Breast epithelium (tissue), 4 donors: ENCODE measurements at regions not wholly inside any gene's neighbourhood (a gene's known extent, or its start where the extent isn't known, plus 50 kb on each side); places are given as distances from the start of the nearest gene placed in this dataset.

Experiments used
- DNase-seq, 2 donors: peaks; one replicate each; pipeline ENCODE4 v3.0.0-alpha.2; 2019; ENCODE audit warnings: low spot score in 2 of 2
- H3K27ac ChIP-seq, 2 donors: fragments of 200-600 bp; sonication (generic) in 1 of 2; one replicate each; pipeline ENCODE4 v1.5.1; 2016 to 2019; ENCODE audit warnings: mild to moderate bottlenecking in 1 of 2
- H3K27me3 ChIP-seq, 2 donors: fragments of 200-600 bp; sonication (generic) in 1 of 2; one replicate each; pipeline versions ENCODE4 v1.5.1 to v1.6.0; 2017 to 2019; ENCODE audit warnings: control low read depth in 1 of 2, mild to moderate bottlenecking in 1 of 2
- H3K36me3 ChIP-seq: fragments of 200-600 bp; one replicate; pipeline ENCODE4 v1.5.1; 2019
- H3K4me1 ChIP-seq, 2 donors: fragments of 200-600 bp; sonication (generic); one replicate each; pipeline ENCODE4 v1.5.1; 2016 to 2019; ENCODE audit warnings: control low read depth in 1 of 2
- H3K4me3 ChIP-seq, 3 donors: fragments of 200-600 bp; sonication (generic); 1 replicate in 2 of 3; 2 replicates in 1 of 3; pipeline ENCODE4 v1.5.1; 2016 to 2019; ENCODE audit warnings: mild to moderate bottlenecking in 3 of 3, moderate library complexity in 2 of 3
- H3K9me3 ChIP-seq, 2 donors: fragments of 200-600 bp; sonication (generic) in 1 of 2; one replicate each; pipeline ENCODE4 v1.5.1; 2016 to 2019; ENCODE audit warnings: control low read depth in 1 of 2
- CTCF ChIP-seq, 3 donors: fragments of 450-650 bp; IDR thresholded peaks; one replicate each; pipeline ENCODE4 v1.5.1; 2016 to 2017; ENCODE audit warnings: antibody characterized with exemption in 3 of 3, mild to moderate bottlenecking in 3 of 3, moderate library complexity in 3 of 3
- POLR2A ChIP-seq: fragments of 450-650 bp; IDR thresholded peaks from one replicate; pipeline ENCODE4 v1.6.1; 2016; ENCODE audit warnings: antibody characterized with exemption, mild to moderate bottlenecking, moderate library complexity
- POLR2AphosphoS5 ChIP-seq, 3 donors: sonication (generic); formaldehyde crosslinking; IDR thresholded peaks; one replicate each; pipeline ENCODE4 v1.6.1; 2017; ENCODE audit warnings: antibody characterized with exemption in 3 of 3
- intact Hi-C: fragments of 100-400 bp; cut with DNase I; formaldehyde crosslinking; loops from one replicate; pipeline ENCODE4 v1.15.1; 2023; ENCODE audit warnings: low total_unique reads

GRCh38 chr18:54086863-54087262, 137.6 kb downstream of the MBD2 start:
- no peak for TF ChIP-seq POLR2AphosphoS5 (IDR thresholded peaks at IDR 0.05)
- TF ChIP-seq CTCF (IDR thresholded peaks at IDR 0.05), result no peak
- no peak for TF ChIP-seq POLR2A
- Histone ChIP-seq H3K36me3 (no peaks in the 10 kb centered on the region), H3K9me3 (peaks cover 14 to 15% of the 10 kb centered on the region in 2 donors), H3K27me3 (no peaks in the 10 kb centered on the region), H3K27ac (no peak overlapping the region), H3K4me3 (no peak overlapping the region), H3K4me1 (no peaks in the 10 kb centered on the region)
- DNase-seq, result no peak
- intact Hi-C loops, result no loop called here

GRCh38 chr18:54086046-54086802, 138.2 kb downstream of the MBD2 start:
- intact Hi-C loops, result no loop called here
- TF ChIP-seq POLR2AphosphoS5 (IDR thresholded peaks at IDR 0.05), result no peak
- no peak for TF ChIP-seq POLR2A
- TF ChIP-seq CTCF (IDR thresholded peaks at IDR 0.05), result no peak
- no peak overlapping the region for H3K4me3 ChIP-seq
- H3K4me1 ChIP-seq, result no peaks in the 10 kb centered on the region
- no peak overlapping the region for H3K27ac ChIP-seq
- peaks cover 14 to 15% of the 10 kb centered on the region in 2 donors for H3K9me3 ChIP-seq
- H3K27me3 ChIP-seq, result no peaks in the 10 kb centered on the region
- no peak for DNase-seq
- no peaks in the 10 kb centered on the region for H3K36me3 ChIP-seq

- H3K4me3 ChIP-seq, result no peak overlapping the region
- H3K36me3 ChIP-seq, result no peaks in the 10 kb centered on the region
- H3K4me1 ChIP-seq, result no peaks in the 10 kb centered on the region
- TF ChIP-seq POLR2A, result no peak
- no peak for TF ChIP-seq POLR2AphosphoS5 (IDR thresholded peaks at IDR 0.05)
- no peak for TF ChIP-seq CTCF (IDR thresholded peaks at IDR 0.05)
- H3K27me3 ChIP-seq, result no peaks in the 10 kb centered on the region
- intact Hi-C loops, result no loop called here
- no peak overlapping the region for H3K27ac ChIP-seq
- no peak for DNase-seq
- peaks cover 14 to 15% of the 10 kb centered on the region in 2 donors for H3K9me3 ChIP-seq
These were observed 143.6 kb downstream of the MBD2 start for GRCh38 chr18:54080858-54081257.

GRCh38 chr18:54076166-54076565, 148.3 kb downstream of the MBD2 start:
- Histone ChIP-seq H3K4me3 (no peak overlapping the region), H3K4me1 (no peaks in the 10 kb centered on the region), H3K36me3 (no peaks in the 10 kb centered on the region), H3K27ac (no peak overlapping the region), H3K9me3 (no peaks in the 10 kb centered on the region), H3K27me3 (no peaks in the 10 kb centered on the region)
- TF ChIP-seq POLR2AphosphoS5 (IDR thresholded peaks at IDR 0.05) (no peak), POLR2A (no peak), CTCF (IDR thresholded peaks at IDR 0.05) (no peak)
- DNase-seq, result no peak
- intact Hi-C loops, result no loop called here

- H3K27me3 ChIP-seq, result no peaks in the 10 kb centered on the region
- no peaks in the 10 kb centered on the region for H3K9me3 ChIP-seq
- H3K4me3 ChIP-seq, result no peak overlapping the region
- no peaks in the 10 kb centered on the region for H3K36me3 ChIP-seq
- TF ChIP-seq POLR2A (no peak), POLR2AphosphoS5 (IDR thresholded peaks at IDR 0.05) (no peak), CTCF (IDR thresholded peaks at IDR 0.05) (no peak)
- DNase-seq, result no peak
- intact Hi-C loops, result no loop called here
- H3K27ac ChIP-seq, result no peak overlapping the region
- H3K4me1 ChIP-seq, result no peaks in the 10 kb centered on the region
These were observed 148.8 kb downstream of the MBD2 start for GRCh38 chr18:54075689-54076088.
